ENCODE measurements at regions not wholly inside any gene's neighbourhood (a gene's known extent, or its start where the extent isn't known, plus 50 kb on each side); places are given as distances from the start of the nearest gene placed in this dataset.

GRCh38 chr5:115381911-115382662, 85.6 kb upstream of the CCDC112 start:
- TF ChIP-seq CTCF (IDR thresholded peaks at IDR 0.05) (no peak), EP300 (IDR thresholded peaks at IDR 0.05) (no peak)

Measured in ovary (tissue), 3 donors.